OCI-M2 (cell line): ENCODE measurements at regions not wholly inside any gene's neighbourhood (a gene's known extent, or its start where the extent isn't known, plus 50 kb on each side); places are given as distances from the start of the nearest gene placed in this dataset.

Experiments
- DNase-seq: peaks from one replicate; lab custom pipeline; 2025; ENCODE audit not compliant: unreplicated experiment; lab: John Stamatoyannopoulos, UW

- no peak for DNase-seq
These were observed 514.0 kb downstream of the MCTP2 start for GRCh38 chr15:94745371-94745770.

GRCh38 chr15:94747510-94747909 lies 516.1 kb downstream of the MCTP2 start:
- DNase-seq = no peak

GRCh38 chr15:94749811-94750617 lies 518.7 kb downstream of the MCTP2 start:
- no peak for DNase-seq

- DNase-seq = no peak
These were observed 529.0 kb downstream of the MCTP2 start for GRCh38 chr15:94760348-94760747.

- DNase-seq = no peak
These were observed 530.2 kb downstream of the MCTP2 start for GRCh38 chr15:94761574-94761973.

GRCh38 chr15:94769089-94769488 lies 537.7 kb downstream of the MCTP2 start:
- DNase-seq = no peak

GRCh38 chr15:94770199-94770598 lies 538.8 kb downstream of the MCTP2 start:
- no peak for DNase-seq

- no peak for DNase-seq
These were observed 545.7 kb downstream of the MCTP2 start for GRCh38 chr15:94777037-94777436.

GRCh38 chr15:94778840-94779239 lies 547.5 kb downstream of the MCTP2 start:
- no peak for DNase-seq

GRCh38 chr15:94780166-94780565 lies 548.8 kb downstream of the MCTP2 start:
- no peak for DNase-seq

GRCh38 chr15:94785091-94785490 lies 553.7 kb downstream of the MCTP2 start:
- DNase-seq = no peak

- DNase-seq = no peak
These were observed 559.6 kb downstream of the MCTP2 start for GRCh38 chr15:94791008-94791407.

GRCh38 chr15:94791510-94791909 lies 560.1 kb downstream of the MCTP2 start:
- no peak for DNase-seq

- DNase-seq = no peak
These were observed 560.8 kb downstream of the MCTP2 start for GRCh38 chr15:94792196-94792595.

- DNase-seq = no peak
These were observed 561.8 kb downstream of the MCTP2 start for GRCh38 chr15:94793207-94793606.

- no peak for DNase-seq
These were observed 562.3 kb downstream of the MCTP2 start for GRCh38 chr15:94793641-94794040.

- no peak for DNase-seq
These were observed 573.3 kb downstream of the MCTP2 start for GRCh38 chr15:94804613-94805012.

GRCh38 chr15:94815110-94815731 lies 583.9 kb downstream of the MCTP2 start:
- DNase-seq = no peak

- DNase-seq = no peak
These were observed 584.6 kb downstream of the MCTP2 start for GRCh38 chr15:94815914-94816313.

- DNase-seq = no peak
These were observed 598.8 kb downstream of the MCTP2 start for GRCh38 chr15:94829887-94830884.

- DNase-seq = no peak
These were observed 602.6 kb downstream of the MCTP2 start for GRCh38 chr15:94834000-94834399.
